WERI-Rb-1 (cell line): ENCODE measurements at regions not wholly inside any gene's neighbourhood (a gene's known extent, or its start where the extent isn't known, plus 50 kb on each side); places are given as distances from the start of the nearest gene placed in this dataset.

Experiments
- DNase-seq: peaks from one replicate; pipeline ENCODE4 v3.0.0-alpha.2; 2020
- H3K27ac ChIP-seq: fragments of 250-450 bp; sonication (Bioruptor Pico); 2 replicates; pipeline ENCODE4 v1.5.1; 2020; ENCODE audit warnings: mild to moderate bottlenecking, moderate library complexity
- H3K27me3 ChIP-seq: fragments of 250-450 bp; sonication (Bioruptor Pico); 2 replicates; pipeline ENCODE4 v1.5.1; 2021; ENCODE audit warnings: mild to moderate bottlenecking, low read depth, moderate library complexity; ENCODE audit not compliant: insufficient read depth, severe bottlenecking
- H3K36me3 ChIP-seq: fragments of 250-450 bp; sonication (Bioruptor Pico); 2 replicates; pipeline ENCODE4 v1.5.1; 2020; ENCODE audit warnings: mild to moderate bottlenecking, moderate library complexity
- H3K4me3 ChIP-seq: 2 replicates; pipeline ENCODE4 v1.5.1; 2011; ENCODE audit warnings: low read depth, mild to moderate bottlenecking, control low read depth, low read length
- H3K9me3 ChIP-seq: fragments of 250-450 bp; sonication (Bioruptor Pico); 2 replicates; pipeline ENCODE4 v1.5.1; 2021; ENCODE audit warnings: mild to moderate bottlenecking, moderate library complexity; ENCODE audit not compliant: severe bottlenecking
- CTCF ChIP-seq: IDR thresholded peaks from 2 replicates; pipeline ENCODE4 v1.5.1; 2011; ENCODE audit warnings: low read depth, mild to moderate bottlenecking, control low read depth, inconsistent platforms, low read length

GRCh38 chr1:68346188-68346808, 103.5 kb downstream of the RPE65 start:
- peak; percentile 2; the same call in 1 of the 2 replicates for TF ChIP-seq CTCF
- no peaks in the 10 kb centered on the region for H3K36me3 ChIP-seq
- no peak overlapping the region for H3K27ac ChIP-seq
- DNase-seq, result no peak
- H3K27me3 ChIP-seq, result no peaks in the 10 kb centered on the region
- H3K4me3 ChIP-seq, result no peak overlapping the region
- peaks cover 2% of the 10 kb centered on the region for H3K9me3 ChIP-seq

- H3K27me3 ChIP-seq, result no peaks in the 10 kb centered on the region
- no peak for DNase-seq
- TF ChIP-seq CTCF, result no peak
- no peak overlapping the region for H3K27ac ChIP-seq
- no peaks in the 10 kb centered on the region for H3K36me3 ChIP-seq
- H3K9me3 ChIP-seq, result peaks cover 2% of the 10 kb centered on the region
- no peak overlapping the region for H3K4me3 ChIP-seq
These were observed 105.5 kb downstream of the RPE65 start for GRCh38 chr1:68344208-68344607.

DNA sequence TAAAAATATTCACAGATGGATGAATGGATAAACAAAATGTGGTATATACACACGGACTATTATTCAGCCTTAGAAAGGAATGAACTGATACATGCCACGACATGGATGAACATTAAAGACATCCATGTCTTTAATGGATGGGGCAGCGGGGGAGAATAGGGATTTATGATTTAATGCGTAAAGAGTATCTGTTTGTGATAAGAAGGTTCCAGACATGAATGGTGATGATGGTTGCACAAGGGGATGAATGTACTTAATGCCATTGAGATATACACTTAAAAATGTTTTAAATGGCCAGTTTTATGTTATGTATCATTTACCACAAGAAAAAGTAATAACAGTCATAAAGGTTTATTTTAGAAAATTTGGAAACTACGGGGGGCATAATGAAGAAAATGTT, 108.6 kb upstream of the WLS start:
- no peak overlapping the region for H3K27ac ChIP-seq
- H3K4me3 ChIP-seq, result no peak overlapping the region
- TF ChIP-seq CTCF, result no peak
- no peaks in the 10 kb centered on the region for H3K9me3 ChIP-seq
- no peaks in the 10 kb centered on the region for H3K36me3 ChIP-seq
- no peak for DNase-seq
- H3K27me3 ChIP-seq, result no peaks in the 10 kb centered on the region

DNA sequence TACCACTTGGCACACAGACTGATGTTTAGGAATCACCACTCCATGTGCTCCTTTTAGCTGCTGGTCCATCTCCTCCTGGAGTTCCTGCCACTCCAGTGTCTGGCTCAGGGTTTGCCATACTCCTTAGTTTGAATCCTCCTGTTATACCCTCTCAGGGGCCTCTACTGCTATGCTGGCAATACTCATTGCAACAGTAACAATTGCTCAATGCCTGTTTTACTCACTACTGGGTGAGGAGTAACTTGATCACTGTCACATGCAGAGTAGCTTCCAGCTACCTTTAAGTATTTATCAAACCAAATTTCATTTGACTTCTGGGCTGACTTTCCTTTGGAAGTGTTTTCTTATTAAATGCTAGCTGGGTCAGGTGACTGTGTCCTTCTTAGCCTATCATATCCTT, 107.2 kb upstream of the WLS start:
- Histone ChIP-seq H3K27me3 (no peaks in the 10 kb centered on the region), H3K9me3 (no peaks in the 10 kb centered on the region), H3K36me3 (no peaks in the 10 kb centered on the region), H3K27ac (no peak overlapping the region), H3K4me3 (no peak overlapping the region)
- no peak for DNase-seq
- TF ChIP-seq CTCF, result no peak

DNA sequence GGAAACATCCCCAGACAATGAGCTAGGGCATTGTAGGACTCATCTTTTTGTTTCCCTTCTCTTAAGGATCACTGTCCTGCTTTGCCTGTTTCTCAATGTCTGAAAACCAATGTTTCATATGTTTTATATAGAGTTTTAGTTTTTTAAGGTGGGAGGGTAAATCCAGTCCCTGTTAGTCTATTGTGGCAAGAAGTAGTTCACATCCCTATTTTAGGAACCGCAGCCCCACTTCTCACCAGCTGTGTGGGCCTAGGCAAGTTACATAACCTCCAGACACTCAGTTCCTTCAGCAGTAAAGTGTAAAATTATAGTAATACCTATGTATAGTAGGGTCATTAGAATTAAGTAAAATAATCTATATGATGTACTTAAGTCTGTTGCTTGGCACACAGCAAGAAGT, 105.8 kb upstream of the WLS start:
- no peaks in the 10 kb centered on the region for H3K9me3 ChIP-seq
- no peak overlapping the region for H3K27ac ChIP-seq
- no peak overlapping the region for H3K4me3 ChIP-seq
- TF ChIP-seq CTCF, result no peak
- H3K36me3 ChIP-seq, result no peaks in the 10 kb centered on the region
- DNase-seq, result no peak
- H3K27me3 ChIP-seq, result no peaks in the 10 kb centered on the region

- H3K4me3 ChIP-seq, result no peak overlapping the region
- H3K36me3 ChIP-seq, result no peaks in the 10 kb centered on the region
- H3K27me3 ChIP-seq, result no peaks in the 10 kb centered on the region
- no peak for DNase-seq
- H3K9me3 ChIP-seq, result no peaks in the 10 kb centered on the region
- no peak for TF ChIP-seq CTCF
- H3K27ac ChIP-seq, result no peak overlapping the region
These were observed 99.7 kb upstream of the WLS start for GRCh38 chr1:68332041-68332440.
